K562 (cell line): ENCODE measurements at regions not wholly inside any gene's neighbourhood (a gene's known extent, or its start where the extent isn't known, plus 50 kb on each side); places are given as distances from the start of the nearest gene placed in this dataset.

ENCODE experiments used
- BRD9 ChIP-seq: fragments of 450-650 bp; IDR thresholded peaks from 2 replicates; pipeline ENCODE4 v1.6.1; 2018; ENCODE audit warnings: low read depth; ENCODE audit not compliant: partially characterized antibody
- CBX8 ChIP-seq: fragments of 200-600 bp; sonication (generic); IDR thresholded peaks from 2 replicates; pipeline ENCODE4 v1.6.1; 2012; ENCODE audit warnings: borderline replicate concordance, mixed run types, low read depth, mild to moderate bottlenecking, moderate library complexity, mixed read lengths, low read length, control low read depth, inconsistent platforms; ENCODE audit not compliant: poor library complexity, severe bottlenecking; ENCODE audit errors: extremely low read depth
- FUS ChIP-seq: fragments of 200-400 bp; formaldehyde crosslinking; optimal IDR thresholded peaks from 2 replicates; pipeline ENCODE3; 2017; ENCODE audit warnings: low read depth, low read length
- HBP1 ChIP-seq: fragments of 450-650 bp; formaldehyde crosslinking; IDR thresholded peaks from 2 replicates; pipeline ENCODE4 v1.4.0; 2022; ENCODE audit warnings: missing genetic modification characterization
- HDAC1 ChIP-seq, 2 experiments: fragments of 450-650 bp; IDR thresholded peaks; 2 replicates each; pipeline ENCODE4 v1.6.1; 2016 to 2017; ENCODE audit warnings: inconsistent platforms in 1 of 2, mild to moderate bottlenecking in 1 of 2, moderate library complexity in 1 of 2
- L3MBTL2 ChIP-seq: fragments of 450-650 bp; IDR thresholded peaks from 2 replicates; pipeline ENCODE4 v1.6.1; 2016; ENCODE audit warnings: mild to moderate bottlenecking, moderate library complexity
- MEF2D ChIP-seq: conservative IDR thresholded peaks from 2 replicates; pipeline ENCODE4 v1.6.1; 2016; ENCODE audit warnings: low read depth, missing genetic modification characterization, missing compliant biosample characterization
- NFIC ChIP-seq: fragments of 450-650 bp; IDR thresholded peaks from 2 replicates; pipeline ENCODE4 v1.6.1; 2017; ENCODE audit warnings: mild to moderate bottlenecking, inconsistent platforms
- PHF20 ChIP-seq: fragments of 450-650 bp; IDR thresholded peaks from 2 replicates; pipeline ENCODE4 v1.6.1; 2018; ENCODE audit not compliant: partially characterized antibody
- SIX5 ChIP-seq, 2 experiments: IDR thresholded peaks; 2 replicates each; pipeline ENCODE4 v1.6.1; 2011; ENCODE audit warnings: low read length in 2 of 2, borderline replicate concordance in 1 of 2, low read depth in 1 of 2, mild to moderate bottlenecking in 1 of 2, moderate library complexity in 1 of 2; ENCODE audit not compliant: insufficient read depth in 1 of 2
- SMAD1 ChIP-seq: fragments of 150-350 bp; IDR thresholded peaks from 2 replicates; pipeline ENCODE4 v1.6.1; 2014; ENCODE audit warnings: low read length, low read depth; ENCODE audit not compliant: partially characterized antibody
- SP1 ChIP-seq: sonication (generic); formaldehyde crosslinking; IDR thresholded peaks from 2 replicates; pipeline ENCODE4 v1.8.1; 2022; ENCODE audit warnings: mild to moderate bottlenecking, missing genetic modification reagents
- TRIM24 ChIP-seq, 2 experiments: fragments of 450-650 bp; IDR thresholded peaks; 2 replicates each; pipeline ENCODE4 v1.6.1; 2016
- ZNF175 ChIP-seq: fragments of 200-800 bp; sonication (Bioruptor generic); IDR thresholded peaks from 2 replicates; pipeline ENCODE4 v1.6.1; 2016; ENCODE audit warnings: low read depth, mild to moderate bottlenecking, missing genetic modification characterization, missing compliant biosample characterization
- ZNF407 ChIP-seq: fragments of 450-650 bp; IDR thresholded peaks from 2 replicates; pipeline ENCODE4 v1.6.1; 2016; ENCODE audit warnings: low read depth
- TF ChIP-seq, protein P1 (sequence below): sonication (generic); formaldehyde crosslinking; IDR thresholded peaks from 2 replicates; pipeline ENCODE4 v1.8.0; 2022; ENCODE audit warnings: missing genetic modification reagents, mild to moderate bottlenecking, moderate library complexity, borderline replicate concordance

- TF ChIP-seq, protein P1, sequence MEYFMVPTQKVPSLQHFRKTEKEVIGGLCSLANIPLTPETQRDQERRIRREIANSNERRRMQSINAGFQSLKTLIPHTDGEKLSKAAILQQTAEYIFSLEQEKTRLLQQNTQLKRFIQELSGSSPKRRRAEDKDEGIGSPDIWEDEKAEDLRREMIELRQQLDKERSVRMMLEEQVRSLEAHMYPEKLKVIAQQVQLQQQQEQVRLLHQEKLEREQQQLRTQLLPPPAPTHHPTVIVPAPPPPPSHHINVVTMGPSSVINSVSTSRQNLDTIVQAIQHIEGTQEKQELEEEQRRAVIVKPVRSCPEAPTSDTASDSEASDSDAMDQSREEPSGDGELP (CRISPR knock-in tag) = peak; percentile 29; the same call in 1 of the 2 replicates
- no peak for TF ChIP-seq FUS
- TF ChIP-seq SMAD1 = peak; percentile 57
- TF ChIP-seq SIX5 (IDR thresholded peaks at IDR 0.05; ENCODE audit: borderline replicate concordance in 1 of 2, insufficient read depth in 1 of 2, low read depth in 1 of 2, low read length in 2 of 2) = no peak
- peak in 1 of 2 experiments; percentile 30; a peak in 1 of 4 replicates for TF ChIP-seq HDAC1 (IDR thresholded peaks at IDR 0.05)
- peak; percentile 96 for TF ChIP-seq SP1 (CRISPR knock-in tag)
- no peak for TF ChIP-seq ZNF407
- peak; percentile 38 for TF ChIP-seq NFIC
- TF ChIP-seq PHF20 = peak; percentile 96
- TF ChIP-seq HBP1 (CRISPR knock-in tag) = 0 out of 2 replicates have a peak, but pooled peaks have one; percentile 59
- 0 out of 2 replicates have a peak, but pooled peaks have one; percentile 25 for TF ChIP-seq MEF2D (tag)
- peak; percentile 58 for TF ChIP-seq L3MBTL2
- TF ChIP-seq ZNF175 (CRISPR knock-in tag) = no peak
- peak; percentile 34 for TF ChIP-seq BRD9
- TF ChIP-seq TRIM24 (IDR thresholded peaks at IDR 0.05) = 0 out of 4 replicates have a peak, but pooled peaks of 1 of the 2 experiments have one; percentile 22
- TF ChIP-seq CBX8 = no peak
Measured at GRCh38 chr2:61694312-61695274, 156.4 kb upstream of the XPO1 start (continued).
